NCI-H2227 (cell line): ENCODE measurements at regions not wholly inside any gene's neighbourhood (a gene's known extent, or its start where the extent isn't known, plus 50 kb on each side); places are given as distances from the start of the nearest gene placed in this dataset.
A peak's percentile ranks its signal among the peaks of the same experiment; 100 is the strongest.
"Not testable (repeated sequence)": the region's sequence is repeated elsewhere in the genome, so short reads cannot be mapped to it uniquely, and the experiment has no call there.

Experiments used
- DNase-seq: peaks from one replicate; lab custom pipeline; 2025; ENCODE audit not compliant: unreplicated experiment; lab: John Stamatoyannopoulos, UW

- DNase-seq, result no peak
Measured at GRCh38 chr3:194056731-194057415, 79.1 kb upstream of the HES1 start.

GRCh38 chr3:194057570-194058188, 78.3 kb upstream of the HES1 start:
- no peak for DNase-seq

GRCh38 chr3:194058189-194058571, 77.8 kb upstream of the HES1 start:
- peak; percentile 63 for DNase-seq

GRCh38 chr3:194058753-194059152, 77.2 kb upstream of the HES1 start:
- DNase-seq, result no peak

GRCh38 chr3:194061421-194062030, 74.4 kb upstream of the HES1 start:
- DNase-seq, result no peak

GRCh38 chr3:194062830-194063229, 73.1 kb upstream of the HES1 start:
- no peak for DNase-seq

- no peak for DNase-seq
Measured at GRCh38 chr3:194064380-194065332, 71.3 kb upstream of the HES1 start.

- not testable (repeated sequence) for DNase-seq
Measured at GRCh38 chr3:194067327-194067726, 68.6 kb upstream of the HES1 start.

GRCh38 chr3:194067949-194068362, 68.0 kb upstream of the HES1 start:
- no peak for DNase-seq

- DNase-seq, result no peak
Measured at GRCh38 chr3:194069421-194070219, 66.3 kb upstream of the HES1 start.

GRCh38 chr3:194070220-194070633, 65.7 kb upstream of the HES1 start:
- no peak for DNase-seq

- peak; percentile 72 for DNase-seq
Measured at GRCh38 chr3:194070634-194071409, 65.1 kb upstream of the HES1 start.

GRCh38 chr3:194072097-194072428, 63.9 kb upstream of the HES1 start:
- DNase-seq, result no peak

GRCh38 chr3:194072691-194073279, 63.2 kb upstream of the HES1 start:
- DNase-seq, result no peak

GRCh38 chr3:194073926-194074325, 62.0 kb upstream of the HES1 start:
- no peak for DNase-seq

- no peak for DNase-seq
Measured at GRCh38 chr3:194075088-194075615, 60.8 kb upstream of the HES1 start.

GRCh38 chr3:194075802-194076460, 60.0 kb upstream of the HES1 start:
- no peak for DNase-seq

GRCh38 chr3:194076475-194076874, 59.5 kb upstream of the HES1 start:
- no peak for DNase-seq

GRCh38 chr3:194077602-194078001, 58.3 kb upstream of the HES1 start:
- no peak for DNase-seq
